ENCODE measurements at regions not wholly inside any gene's neighbourhood (a gene's known extent, or its start where the extent isn't known, plus 50 kb on each side); places are given as distances from the start of the nearest gene placed in this dataset.
"Not testable (repeated sequence)": the region's sequence is repeated elsewhere in the genome, so short reads cannot be mapped to it uniquely, and the experiment has no call there.

- DNase-seq (ENCODE audit: low spot score), result no peak
These were observed 145.7 kb upstream of the HSFY2 start for GRCh38 chrY:18919256-18919655.

GRCh38 chrY:18912846-18913245 is 139.3 kb upstream of the HSFY2 start:
- DNase-seq (ENCODE audit: low spot score), result no peak

GRCh38 chrY:18909846-18910245 is 136.3 kb upstream of the HSFY2 start:
- peak; percentile 9 for DNase-seq (ENCODE audit: low spot score)

- DNase-seq (ENCODE audit: low spot score), result not testable (repeated sequence)
These were observed 132.7 kb upstream of the HSFY2 start for GRCh38 chrY:18906198-18906597.

- DNase-seq (ENCODE audit: low spot score), result no peak
These were observed 130.8 kb upstream of the HSFY2 start for GRCh38 chrY:18904296-18904695.

- no peak for DNase-seq (ENCODE audit: low spot score)
These were observed 118.5 kb upstream of the HSFY2 start for GRCh38 chrY:18891994-18892393.

- no peak for DNase-seq (ENCODE audit: low spot score)
These were observed 116.0 kb upstream of the HSFY2 start for GRCh38 chrY:18889548-18889947.

- no peak for DNase-seq (ENCODE audit: low spot score)
These were observed 111.2 kb upstream of the HSFY2 start for GRCh38 chrY:18884748-18885147.

- not testable (repeated sequence) for DNase-seq (ENCODE audit: low spot score)
These were observed 95.6 kb upstream of the HSFY2 start for GRCh38 chrY:18869145-18869544.

- DNase-seq (ENCODE audit: low spot score), result not testable (repeated sequence)
These were observed 93.5 kb upstream of the HSFY2 start for GRCh38 chrY:18866887-18867551.

GRCh38 chrY:18860856-18861255 is 87.3 kb upstream of the HSFY2 start:
- DNase-seq (ENCODE audit: low spot score), result not testable (repeated sequence)

GRCh38 chrY:18858484-18859191 is 85.1 kb upstream of the HSFY2 start:
- DNase-seq (ENCODE audit: low spot score), result not testable (repeated sequence)

GRCh38 chrY:18855184-18855583 is 81.6 kb upstream of the HSFY2 start:
- DNase-seq (ENCODE audit: low spot score), result not testable (repeated sequence)

GRCh38 chrY:18853323-18853722 is 79.8 kb upstream of the HSFY2 start:
- DNase-seq (ENCODE audit: low spot score), result not testable (repeated sequence)

- DNase-seq (ENCODE audit: low spot score), result not testable (repeated sequence)
These were observed 63.1 kb upstream of the HSFY2 start for GRCh38 chrY:18836643-18837042.
